GM12878 (cell line): ENCODE measurements at regions not wholly inside any gene's neighbourhood (a gene's known extent, or its start where the extent isn't known, plus 50 kb on each side); places are given as distances from the start of the nearest gene placed in this dataset.

ENCODE experiments used
- ATAC-seq: fragments of 200-7000 bp; cut with Tn5 transposase; 3 replicates; pipeline ENCODE4 v1.9.1; 2020; ENCODE audit warnings: mild to moderate bottlenecking, moderate library complexity
- BruUV-seq: library from RNA; stranded (reverse); fragments of 400-500 nt; replicated peaks from 2 replicates; lab custom pipeline; 2021; lab: Mats Ljungman, UMichigan
- CTCF ChIA-PET: fragments of 300-600 bp; sonication (Branson Sonifier 250); formaldehyde crosslinking; extraction: SDS; loops from one replicate; lab custom pipeline; 2021; ENCODE audit warnings: inconsistent platforms; lab: Yijun Ruan, JAX
- POLR2A ChIA-PET: fragments of 350-600 bp; formaldehyde crosslinking; extraction: SDS; loops from one replicate; lab custom pipeline; 2021; ENCODE audit warnings: inconsistent platforms; lab: Charles Lee
- RAD21 ChIA-PET: fragments of 300-600 bp; sonication (Branson Sonifier 250); formaldehyde crosslinking; loops from one replicate; lab custom pipeline; 2023; ENCODE audit warnings: antibody characterized with exemption; ENCODE audit not compliant: unreplicated experiment; lab: Charles Lee
- SMC1A ChIA-PET: fragments of 300-600 bp; sonication (Branson Sonifier 250); formaldehyde crosslinking; loops from one replicate; lab custom pipeline; 2023; ENCODE audit not compliant: unreplicated experiment, uncharacterized antibody; lab: Charles Lee
- DNase-seq: peaks from one replicate; pipeline ENCODE4 v3.0.0-alpha.2; 2011; ENCODE audit warnings: low read depth, low spot score
- FAIRE-seq: peaks from 3 replicates; lab custom pipeline; 2011; peaks lifted over from hg19 to GRCh38; lab: Jason Lieb, UNC
- H2AFZ ChIP-seq: 2 replicates; pipeline ENCODE4 v1.6.0; 2011; ENCODE audit warnings: low read depth, low read length, control low read depth; ENCODE audit not compliant: control insufficient read depth
- H3K27ac ChIP-seq: 2 replicates; pipeline ENCODE4 v1.5.1; 2011; ENCODE audit warnings: control low read depth; ENCODE audit not compliant: control insufficient read depth, insufficient read depth
- H3K27me3 ChIP-seq, 2 experiments: replicated peaks in 1 of 2; 2 replicates each; pipeline versions ENCODE4 v1.6.0 to v1.6.1; 2011; ENCODE audit warnings: low read length in 1 of 2; ENCODE audit not compliant: control insufficient read depth in 2 of 2, insufficient read depth in 2 of 2
- H3K36me3 ChIP-seq, 2 experiments: 2 replicates each; pipeline ENCODE4 v1.5.1; 2011; ENCODE audit warnings: low read length in 1 of 2; ENCODE audit not compliant: control insufficient read depth in 2 of 2, insufficient read depth in 2 of 2
- H3K4me1 ChIP-seq: 2 replicates; pipeline ENCODE4 v1.6.1; 2011; ENCODE audit warnings: mild to moderate bottlenecking, low read length, moderate library complexity, mixed read lengths; ENCODE audit not compliant: control insufficient read depth, insufficient read depth
- H3K4me2 ChIP-seq: 2 replicates; pipeline ENCODE4 v1.6.0; 2011; ENCODE audit warnings: control low read depth; ENCODE audit not compliant: control insufficient read depth, insufficient read depth
- H3K4me3 ChIP-seq: fragments of 200-600 bp; sonication (generic); 2 replicates; pipeline ENCODE4 v1.5.1; 2016
- H3K79me2 ChIP-seq: 2 replicates; pipeline ENCODE4 v1.6.0; 2011; ENCODE audit warnings: low read length; ENCODE audit not compliant: control insufficient read depth, insufficient read depth
- H3K9ac ChIP-seq: 2 replicates; pipeline ENCODE4 v1.8.0; 2011; ENCODE audit warnings: low read length, control low read depth, mixed read lengths; ENCODE audit not compliant: control insufficient read depth, insufficient read depth
- H3K9me3 ChIP-seq: replicated peaks from 3 replicates; pipeline ENCODE4 v1.5.1; 2011; ENCODE audit warnings: mild to moderate bottlenecking, low read length; ENCODE audit not compliant: control insufficient read depth, insufficient read depth
- H4K20me1 ChIP-seq: 2 replicates; pipeline ENCODE4 v1.6.0; 2011; ENCODE audit not compliant: control insufficient read depth, insufficient read depth
- ATF7 ChIP-seq: fragments of 450-650 bp; IDR thresholded peaks from 2 replicates; pipeline ENCODE4 v1.6.1; 2016; ENCODE audit warnings: low read depth, mild to moderate bottlenecking
- BHLHE40 ChIP-seq, 2 experiments: fragments of 450-650 bp in 1 of 2; IDR thresholded peaks; 2 replicates each; pipeline ENCODE4 v1.6.1; 2011 to 2017; ENCODE audit warnings: low read depth in 2 of 2, borderline replicate concordance in 1 of 2, improper control_type of control experiment in 1 of 2, low read length in 1 of 2, mild to moderate bottlenecking in 1 of 2
- BMI1 ChIP-seq: fragments of 450-650 bp; IDR thresholded peaks from 2 replicates; pipeline ENCODE4 v1.6.1; 2016; ENCODE audit warnings: mild to moderate bottlenecking, moderate library complexity, borderline replicate concordance
- CEBPB ChIP-seq, 2 experiments: fragments of 150-350 bp in 1 of 2; IDR thresholded peaks; 2 replicates each; pipeline ENCODE4 v1.6.1; 2012 to 2014; ENCODE audit warnings: low read depth in 2 of 2, low read length in 2 of 2, borderline replicate concordance in 1 of 2, inconsistent platforms in 1 of 2
- CHD2 ChIP-seq: IDR thresholded peaks from 2 replicates; pipeline ENCODE4 v1.6.1; 2011; ENCODE audit warnings: low read depth, low read length, improper control_type of control experiment, borderline replicate concordance
- DPF2 ChIP-seq: fragments of 450-650 bp; IDR thresholded peaks from 2 replicates; pipeline ENCODE4 v1.6.1; 2017; ENCODE audit warnings: mild to moderate bottlenecking
- EP300 ChIP-seq, 2 experiments: fragments of 150-350 bp in 1 of 2; IDR thresholded peaks; 2 replicates each; pipeline ENCODE4 v1.6.1; 2011 to 2012; ENCODE audit warnings: low read depth in 2 of 2, low read length in 2 of 2, borderline replicate concordance in 1 of 2, improper control_type of control experiment in 1 of 2, inconsistent platforms in 1 of 2; ENCODE audit not compliant: control insufficient read depth in 1 of 2
- FOXM1 ChIP-seq: IDR thresholded peaks from 2 replicates; pipeline ENCODE4 v1.6.1; 2012; ENCODE audit warnings: low read depth, mild to moderate bottlenecking, inconsistent platforms, low read length, moderate library complexity
- GATAD2B ChIP-seq: fragments of 450-650 bp; conservative IDR thresholded peaks from 2 replicates; pipeline ENCODE4 v1.6.1; 2017; ENCODE audit warnings: low read depth, mild to moderate bottlenecking, moderate library complexity
- HDGF ChIP-seq: fragments of 450-650 bp; IDR thresholded peaks from 2 replicates; pipeline ENCODE4 v1.6.1; 2016; ENCODE audit warnings: antibody characterized with exemption
- IKZF1 ChIP-seq: fragments of 450-650 bp; conservative IDR thresholded peaks from 2 replicates; pipeline ENCODE4 v1.6.1; 2017; ENCODE audit warnings: antibody characterized with exemption, mild to moderate bottlenecking
- IKZF2 ChIP-seq, 2 experiments: fragments of 450-650 bp; IDR thresholded peaks; 2 replicates each; pipeline ENCODE4 v1.6.1; 2017; ENCODE audit warnings: mild to moderate bottlenecking in 2 of 2, moderate library complexity in 2 of 2
- MEF2B ChIP-seq: fragments of 450-650 bp; IDR thresholded peaks from 2 replicates; pipeline ENCODE4 v1.6.1; 2018; ENCODE audit warnings: mild to moderate bottlenecking, moderate library complexity; ENCODE audit not compliant: partially characterized antibody, poor library complexity, severe bottlenecking
- MTA2 ChIP-seq: fragments of 450-650 bp; IDR thresholded peaks from 2 replicates; pipeline ENCODE4 v1.6.1; 2016; ENCODE audit warnings: low read depth, mild to moderate bottlenecking, moderate library complexity
- NR2F1 ChIP-seq: fragments of 450-650 bp; conservative IDR thresholded peaks from 2 replicates; pipeline ENCODE4 v1.6.1; 2017; ENCODE audit warnings: mild to moderate bottlenecking
- PAX5 ChIP-seq: IDR thresholded peaks from 2 replicates; pipeline ENCODE4 v1.6.1; 2011; ENCODE audit warnings: low read depth, low read length, borderline replicate concordance
- RUNX3 ChIP-seq: IDR thresholded peaks from 2 replicates; pipeline ENCODE4 v1.6.1; 2012; ENCODE audit warnings: low read length, inconsistent platforms
- SKIL ChIP-seq: fragments of 450-650 bp; IDR thresholded peaks from 2 replicates; pipeline ENCODE4 v1.6.1; 2017; ENCODE audit warnings: mild to moderate bottlenecking, low read depth, inconsistent platforms; ENCODE audit not compliant: poor library complexity, severe bottlenecking
- TCF12 ChIP-seq: IDR thresholded peaks from 2 replicates; pipeline ENCODE4 v1.6.1; 2011; ENCODE audit warnings: low read depth, mild to moderate bottlenecking, low read length
- ZNF217 ChIP-seq: fragments of 450-650 bp; IDR thresholded peaks from 2 replicates; pipeline ENCODE4 v1.6.1; 2017; ENCODE audit warnings: antibody characterized with exemption, mild to moderate bottlenecking
- ZSCAN29 ChIP-seq: fragments of 450-650 bp; IDR thresholded peaks from 2 replicates; pipeline ENCODE4 v1.6.1; 2017; ENCODE audit warnings: mild to moderate bottlenecking, moderate library complexity
- WGBS: methylation state at CpG from one replicate; pipeline ENCODE4 v1.1.6; 2016; ENCODE audit warnings: low lambda C conversion rate; ENCODE audit not compliant: insufficient replicate concordance, insufficient coverage; ENCODE audit errors: missing lambda C conversion rate; 5-methylcytosine and 5-hydroxymethylcytosine counted together
- in situ Hi-C: fragments of 300-500 bp; cut with MboI; formaldehyde crosslinking; loops from 9 replicates; pipeline ENCODE4 v1.14.3; 2018; ENCODE audit warnings: mixed read lengths
- intact Hi-C: fragments of 100-400 bp; cut with micrococcal nuclease; formaldehyde crosslinking; loops from one replicate; pipeline ENCODE4 v1.14.2; 2022; ENCODE audit not compliant: unreplicated experiment
- TF ChIP-seq, protein P1 (sequence below): fragments of 150-350 bp; IDR thresholded peaks from 2 replicates; pipeline ENCODE4 v1.6.1; 2014; ENCODE audit warnings: mild to moderate bottlenecking, low read depth, low read length

DNA sequence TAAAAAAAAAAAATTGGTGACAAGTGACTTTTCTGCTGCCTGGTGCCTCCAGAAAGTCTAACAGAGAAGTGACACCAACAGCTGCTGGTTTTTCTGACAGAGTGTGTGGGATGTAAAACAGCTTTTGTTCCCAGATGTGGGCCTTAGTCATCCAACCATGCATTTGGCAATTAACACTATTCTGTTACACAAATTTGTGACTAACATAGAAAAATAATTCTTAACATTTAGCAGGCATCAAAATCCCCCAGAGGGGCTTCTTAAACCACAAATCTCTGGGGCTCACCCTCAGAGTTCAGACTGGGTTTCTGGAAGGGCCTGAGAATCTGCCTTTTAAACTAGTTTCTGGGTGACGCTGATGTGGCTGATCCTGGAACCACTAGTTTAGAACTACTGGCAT, 100.5 kb upstream of the PCDH7 start:
- Histone ChIP-seq H4K20me1 (no peaks in the 10 kb centered on the region), H3K9me3 (no peaks in the 10 kb centered on the region), H3K4me3 (no peak overlapping the region), H3K27me3 (no peaks in the 10 kb centered on the region), H2AFZ (no peak overlapping the region), H3K36me3 (no peaks in the 10 kb centered on the region), H3K9ac (no peak overlapping the region), H3K27ac (no peak overlapping the region), H3K4me2 (no peak overlapping the region), H3K4me1 (no peaks in the 10 kb centered on the region), H3K79me2 (no peaks in the 10 kb centered on the region)
- peak; percentile 5 for DNase-seq
- no peak for FAIRE-seq
- intact Hi-C loops: no loop called here
- RAD21 ChIA-PET: interaction anchor here (0.7 to 1.4 kb wide), 2 partner anchors 8 to 159 kb away, joined by 3 to 4 read pairs; no protein-coding TSS in a partner anchor
- SMC1A ChIA-PET: interaction anchor here (0.6 to 1.5 kb wide), 4 partner anchors 20 to 186 kb away, joined by 3 to 5 read pairs (median 4); no protein-coding TSS in a partner anchor
- CTCF ChIA-PET: interaction anchor here (0.9 to 1.5 kb wide), 3 partner anchors 8 to 239 kb away, joined by 3 read pairs; no protein-coding TSS in a partner anchor
- in situ Hi-C loops: no loop called here
- peak; percentile 79 for ATAC-seq
- POLR2A ChIA-PET: no interaction called here
- WGBS: 0% methylated on average over 1 of the region's 1 CpG
- no TSS peak for BruUV-seq
- TF ChIP-seq EP300 (IDR thresholded peaks at IDR 0.05; ENCODE audit: borderline replicate concordance in 1 of 2, control insufficient read depth in 1 of 2, low read depth in 2 of 2, low read length in 2 of 2): peak; percentile 47 to 56; a peak in 2 of 4 replicates
- TF ChIP-seq GATAD2B: peak; percentile 40; the same call in 1 of the 2 replicates
- no peak for TF ChIP-seq CHD2
- TF ChIP-seq NR2F1: peak; percentile 73
- no peak for TF ChIP-seq ZSCAN29
- TF ChIP-seq MTA2: peak; percentile 92
- peak; percentile 75 for TF ChIP-seq BMI1
- TF ChIP-seq CEBPB (IDR thresholded peaks at IDR 0.05; ENCODE audit: borderline replicate concordance in 1 of 2, low read depth in 2 of 2, low read length in 2 of 2): no peak
- TF ChIP-seq ATF7: peak; percentile 39; the same call in 1 of the 2 replicates
- peak; percentile 69 to 77; a peak in 3 of 4 replicates for TF ChIP-seq IKZF2 (IDR thresholded peaks at IDR 0.05)
- no peak for TF ChIP-seq FOXM1
- TF ChIP-seq IKZF1: peak; percentile 78
- peak; percentile 79; the same call in 1 of the 2 replicates for TF ChIP-seq DPF2
- peak; percentile 58; the same call in 1 of the 2 replicates for TF ChIP-seq TCF12
- peak in 1 of 2 experiments; percentile 22; a peak in 1 of 4 replicates for TF ChIP-seq BHLHE40 (IDR thresholded peaks at IDR 0.05; ENCODE audit: borderline replicate concordance in 1 of 2, low read depth in 2 of 2, low read length in 1 of 2)
- TF ChIP-seq, protein P1, sequence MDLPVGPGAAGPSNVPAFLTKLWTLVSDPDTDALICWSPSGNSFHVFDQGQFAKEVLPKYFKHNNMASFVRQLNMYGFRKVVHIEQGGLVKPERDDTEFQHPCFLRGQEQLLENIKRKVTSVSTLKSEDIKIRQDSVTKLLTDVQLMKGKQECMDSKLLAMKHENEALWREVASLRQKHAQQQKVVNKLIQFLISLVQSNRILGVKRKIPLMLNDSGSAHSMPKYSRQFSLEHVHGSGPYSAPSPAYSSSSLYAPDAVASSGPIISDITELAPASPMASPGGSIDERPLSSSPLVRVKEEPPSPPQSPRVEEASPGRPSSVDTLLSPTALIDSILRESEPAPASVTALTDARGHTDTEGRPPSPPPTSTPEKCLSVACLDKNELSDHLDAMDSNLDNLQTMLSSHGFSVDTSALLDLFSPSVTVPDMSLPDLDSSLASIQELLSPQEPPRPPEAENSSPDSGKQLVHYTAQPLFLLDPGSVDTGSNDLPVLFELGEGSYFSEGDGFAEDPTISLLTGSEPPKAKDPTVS: no peak
- no peak for TF ChIP-seq HDGF
- peak; percentile 21 for TF ChIP-seq SKIL
- TF ChIP-seq RUNX3: peak; percentile 64
- TF ChIP-seq ZNF217: peak; percentile 75
- peak; percentile 92 for TF ChIP-seq MEF2B
- TF ChIP-seq PAX5: 0 out of 2 replicates have a peak, but pooled peaks have one; percentile 44
